ENCODE measurements at regions not wholly inside any gene's neighbourhood (a gene's known extent, or its start where the extent isn't known, plus 50 kb on each side); places are given as distances from the start of the nearest gene placed in this dataset.

DNA sequence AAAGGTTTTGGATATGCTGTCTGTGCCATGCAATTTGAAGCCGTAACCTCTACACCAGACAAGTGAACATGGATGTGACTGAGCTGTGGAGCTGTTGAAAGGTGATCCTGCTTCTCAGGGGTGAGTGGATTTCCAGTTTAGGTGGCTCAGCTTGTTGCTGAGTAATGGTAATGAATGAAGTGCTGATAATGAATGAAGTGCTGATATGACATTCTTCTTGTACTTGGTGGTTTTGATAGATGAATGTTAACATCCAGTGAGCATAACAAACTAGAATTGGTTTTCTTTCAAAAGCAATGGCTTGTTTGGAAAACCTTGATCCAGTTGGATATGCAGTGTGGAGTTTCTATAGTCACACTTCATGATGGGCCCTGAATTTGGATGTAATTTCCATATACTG, 89.7 kb upstream of the FZD8 start:
- intact Hi-C loops (cut with micrococcal nuclease): no loop called here

DNA sequence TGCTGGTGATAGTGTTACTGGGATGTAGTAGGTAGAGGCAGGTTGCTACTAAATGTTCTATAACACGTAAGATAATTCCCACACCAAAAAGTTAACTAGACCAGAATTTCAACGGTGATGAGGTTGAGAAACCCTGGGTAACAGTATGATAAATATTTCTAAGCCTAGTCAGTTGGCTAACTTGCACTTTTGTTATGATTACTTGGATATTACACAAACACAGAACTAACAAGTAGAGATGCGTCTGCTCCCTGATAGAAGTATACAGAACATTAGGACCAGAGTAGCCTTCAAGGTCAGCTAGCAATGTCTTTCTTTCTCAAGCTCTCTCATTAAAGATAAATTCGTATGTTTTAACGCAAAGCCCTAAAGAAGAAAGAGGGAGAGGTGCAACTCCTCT, 86.2 kb upstream of the FZD8 start:
- ATAC-seq (ENCODE audit: low read depth) (no peak), DNase-seq (no peak)
- Histone ChIP-seq H3K27ac (ENCODE audit: low read length in 2 of 2) (no peak overlapping the region), H3K4me1 (ENCODE audit: control insufficient read depth in 2 of 2, insufficient read depth in 2 of 2, low read length in 2 of 2) (no peaks in the 10 kb centered on the region), H3K36me3 (replicated peaks in 1 of 2; ENCODE audit: control extremely low read depth in 1 of 2, control insufficient read depth in 1 of 2, extremely low read depth in 1 of 2, insufficient read depth in 2 of 2, low read length in 1 of 2) (no peaks in the 10 kb centered on the region), H3K4me3 (ENCODE audit: control extremely low read depth in 1 of 5, extremely low read depth in 1 of 5, insufficient read depth in 1 of 5, low read depth in 2 of 5, low read length in 4 of 5) (no peak overlapping the region), H3K9me3 (ENCODE audit: control extremely low read depth in 1 of 3, control insufficient read depth in 2 of 3, insufficient read depth in 1 of 3, low read length in 2 of 3) (no peaks in the 10 kb centered on the region), H4K20me1 (ENCODE audit: control insufficient read depth, insufficient read depth, low read length, poor library complexity, severe bottlenecking) (no peaks in the 10 kb centered on the region), H3K4me2 (replicated peaks; ENCODE audit: low read depth, low read length, poor library complexity, severe bottlenecking) (no peak overlapping the region), H3K79me2 (ENCODE audit: control insufficient read depth, insufficient read depth, low read length) (no peaks in the 10 kb centered on the region), H2AFZ (ENCODE audit: insufficient read depth, low read depth, low read length, poor library complexity, severe bottlenecking) (no peak overlapping the region), H3K9ac (ENCODE audit: low read length) (no peak overlapping the region), H3K27me3 (replicated peaks in 1 of 4; ENCODE audit: control extremely low read depth in 1 of 4, control insufficient read depth in 3 of 4, insufficient read depth in 4 of 4, low read length in 3 of 4) (no peaks in the 10 kb centered on the region)
- WGBS (ENCODE audit: insufficient coverage): 100% methylated on average over 2 of the region's 5 CpGs
- intact Hi-C loops (cut with micrococcal nuclease): no loop called here
- no peaks in the 10 kb centered on the region for H3K27me3 Mint-ChIP-seq
- H3K27ac Mint-ChIP-seq: no peak overlapping the region
- TF ChIP-seq, protein P1, sequence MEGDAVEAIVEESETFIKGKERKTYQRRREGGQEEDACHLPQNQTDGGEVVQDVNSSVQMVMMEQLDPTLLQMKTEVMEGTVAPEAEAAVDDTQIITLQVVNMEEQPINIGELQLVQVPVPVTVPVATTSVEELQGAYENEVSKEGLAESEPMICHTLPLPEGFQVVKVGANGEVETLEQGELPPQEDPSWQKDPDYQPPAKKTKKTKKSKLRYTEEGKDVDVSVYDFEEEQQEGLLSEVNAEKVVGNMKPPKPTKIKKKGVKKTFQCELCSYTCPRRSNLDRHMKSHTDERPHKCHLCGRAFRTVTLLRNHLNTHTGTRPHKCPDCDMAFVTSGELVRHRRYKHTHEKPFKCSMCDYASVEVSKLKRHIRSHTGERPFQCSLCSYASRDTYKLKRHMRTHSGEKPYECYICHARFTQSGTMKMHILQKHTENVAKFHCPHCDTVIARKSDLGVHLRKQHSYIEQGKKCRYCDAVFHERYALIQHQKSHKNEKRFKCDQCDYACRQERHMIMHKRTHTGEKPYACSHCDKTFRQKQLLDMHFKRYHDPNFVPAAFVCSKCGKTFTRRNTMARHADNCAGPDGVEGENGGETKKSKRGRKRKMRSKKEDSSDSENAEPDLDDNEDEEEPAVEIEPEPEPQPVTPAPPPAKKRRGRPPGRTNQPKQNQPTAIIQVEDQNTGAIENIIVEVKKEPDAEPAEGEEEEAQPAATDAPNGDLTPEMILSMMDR (IDR thresholded peaks at IDR 0.05): no peak
- no peak for TF ChIP-seq EZH2 (IDR thresholded peaks at IDR 0.05; ENCODE audit: borderline replicate concordance, insufficient read depth, low read depth, low read length, poor library complexity, severe bottlenecking)
- POLR2A ChIA-PET: no interaction called here
- H3K9me3 Mint-ChIP-seq (ENCODE audit: insufficient read depth): peaks cover 2% of the 10 kb centered on the region
- no peak overlapping the region for H3K4me3 Mint-ChIP-seq
- no peaks in the 10 kb centered on the region for H3K4me1 Mint-ChIP-seq
- CTCF ChIA-PET: no interaction called here

More for the DNA sequence above, 89.7 kb upstream of the FZD8 start:
- H3K4me3 Mint-ChIP-seq: no peak overlapping the region
- TF ChIP-seq EZH2 (IDR thresholded peaks at IDR 0.05; ENCODE audit: borderline replicate concordance, insufficient read depth, low read depth, low read length, poor library complexity, severe bottlenecking): no peak
- TF ChIP-seq, protein P1 (IDR thresholded peaks at IDR 0.05): no peak
- WGBS (ENCODE audit: insufficient coverage): 80% methylated on average over 1 of the region's 1 CpG
- H3K9me3 Mint-ChIP-seq (ENCODE audit: insufficient read depth): no peaks in the 10 kb centered on the region
- no peaks in the 10 kb centered on the region for H3K27me3 Mint-ChIP-seq
- no peak overlapping the region for H2AFZ ChIP-seq (ENCODE audit: insufficient read depth, low read depth, low read length, poor library complexity, severe bottlenecking)
- DNase-seq (no peak), ATAC-seq (ENCODE audit: low read depth) (no peak)
- H3K27ac Mint-ChIP-seq: no peak overlapping the region
- no peaks in the 10 kb centered on the region for H4K20me1 ChIP-seq (ENCODE audit: control insufficient read depth, insufficient read depth, low read length, poor library complexity, severe bottlenecking)
- H3K9ac ChIP-seq (ENCODE audit: low read length): no peak overlapping the region
- no peaks in the 10 kb centered on the region for H3K79me2 ChIP-seq (ENCODE audit: control insufficient read depth, insufficient read depth, low read length)
- H3K4me1 ChIP-seq (ENCODE audit: control insufficient read depth in 2 of 2, insufficient read depth in 2 of 2, low read length in 2 of 2): no peaks in the 10 kb centered on the region
- no peaks in the 10 kb centered on the region for H3K9me3 ChIP-seq (ENCODE audit: control extremely low read depth in 1 of 3, control insufficient read depth in 2 of 3, insufficient read depth in 1 of 3, low read length in 2 of 3)
- ChIA-PET POLR2A (no interaction called here), CTCF (no interaction called here)
- H3K4me3 ChIP-seq (ENCODE audit: control extremely low read depth in 1 of 5, extremely low read depth in 1 of 5, insufficient read depth in 1 of 5, low read depth in 2 of 5, low read length in 4 of 5): no peak overlapping the region
- no peak overlapping the region for H3K4me2 ChIP-seq (replicated peaks; ENCODE audit: low read depth, low read length, poor library complexity, severe bottlenecking)
- no peaks in the 10 kb centered on the region for H3K4me1 Mint-ChIP-seq
- H3K36me3 ChIP-seq (replicated peaks in 1 of 2; ENCODE audit: control extremely low read depth in 1 of 2, control insufficient read depth in 1 of 2, extremely low read depth in 1 of 2, insufficient read depth in 2 of 2, low read length in 1 of 2): no peaks in the 10 kb centered on the region
- H3K27me3 ChIP-seq (replicated peaks in 1 of 4; ENCODE audit: control extremely low read depth in 1 of 4, control insufficient read depth in 3 of 4, insufficient read depth in 4 of 4, low read length in 3 of 4): no peaks in the 10 kb centered on the region
- no peak overlapping the region for H3K27ac ChIP-seq (ENCODE audit: low read length in 2 of 2)

Data from B cell (primary cell).